Left lung (tissue), 4 donors: ENCODE measurements at regions not wholly inside any gene's neighbourhood (a gene's known extent, or its start where the extent isn't known, plus 50 kb on each side); places are given as distances from the start of the nearest gene placed in this dataset.

Experiments
- ATAC-seq: fragments of 200-7000 bp; cut with Tn5 transposase; one replicate; pipeline ENCODE4 v1.9.1; 2020; ENCODE audit warnings: moderate library complexity
- DNase-seq, 4 donors: peaks; one replicate each; pipeline ENCODE4 v3.0.0-alpha.2; 2013 to 2020
- H3K27ac ChIP-seq, 2 donors: fragments of 200-600 bp; sonication (generic) in 1 of 2; one replicate each; pipeline versions ENCODE4 v1.5.0 to v1.8.0; 2020 to 2021
- H3K27me3 ChIP-seq, 2 donors: fragments of 200-600 bp; sonication (generic) in 1 of 2; one replicate each; pipeline versions ENCODE4 v1.5.0 to v1.8.0; 2020 to 2021
- H3K36me3 ChIP-seq, 2 donors: fragments of 200-600 bp; sonication (generic) in 1 of 2; one replicate each; pipeline versions ENCODE4 v1.5.0 to v1.8.0; 2020 to 2021
- H3K4me1 ChIP-seq, 2 donors: fragments of 200-600 bp; one replicate each; pipeline ENCODE4 v1.8.0; 2021
- H3K4me3 ChIP-seq, 2 donors: fragments of 200-600 bp; sonication (generic) in 1 of 2; one replicate each; pipeline versions ENCODE4 v1.5.0 to v1.8.0; 2020 to 2021; ENCODE audit warnings: mild to moderate bottlenecking in 1 of 2
- H3K9me3 ChIP-seq, 2 donors: fragments of 200-600 bp; sonication (generic) in 1 of 2; one replicate each; pipeline versions ENCODE4 v1.5.0 to v1.8.0; 2020 to 2021
- intact Hi-C, 2 donors: fragments of 100-400 bp; cut with DNase I; formaldehyde crosslinking; loops; one replicate each; pipeline versions ENCODE4 v1.11.2 to v1.14.2; 2022
- TF ChIP-seq, protein P1 (sequence below), 2 donors: fragments of 200-600 bp; sonication (generic) in 1 of 2; IDR thresholded peaks; one replicate each; pipeline versions ENCODE4 v1.5.0 to v1.8.0; 2021; ENCODE audit warnings: antibody characterized with exemption in 2 of 2
- donor health status: DM: no; HTN: yes; CAD: no.
- donor health status: DM: no; HTN: no; CAD: no.

GRCh38 chr4:83768146-83768545 lies 232.2 kb downstream of the GPAT3 start:
- no peaks in the 10 kb centered on the region for H3K36me3 ChIP-seq
- H3K27me3 ChIP-seq: peaks cover 0 to 5% of the 10 kb centered on the region in 2 donors
- no peaks in the 10 kb centered on the region for H3K9me3 ChIP-seq
- TF ChIP-seq, protein P1, sequence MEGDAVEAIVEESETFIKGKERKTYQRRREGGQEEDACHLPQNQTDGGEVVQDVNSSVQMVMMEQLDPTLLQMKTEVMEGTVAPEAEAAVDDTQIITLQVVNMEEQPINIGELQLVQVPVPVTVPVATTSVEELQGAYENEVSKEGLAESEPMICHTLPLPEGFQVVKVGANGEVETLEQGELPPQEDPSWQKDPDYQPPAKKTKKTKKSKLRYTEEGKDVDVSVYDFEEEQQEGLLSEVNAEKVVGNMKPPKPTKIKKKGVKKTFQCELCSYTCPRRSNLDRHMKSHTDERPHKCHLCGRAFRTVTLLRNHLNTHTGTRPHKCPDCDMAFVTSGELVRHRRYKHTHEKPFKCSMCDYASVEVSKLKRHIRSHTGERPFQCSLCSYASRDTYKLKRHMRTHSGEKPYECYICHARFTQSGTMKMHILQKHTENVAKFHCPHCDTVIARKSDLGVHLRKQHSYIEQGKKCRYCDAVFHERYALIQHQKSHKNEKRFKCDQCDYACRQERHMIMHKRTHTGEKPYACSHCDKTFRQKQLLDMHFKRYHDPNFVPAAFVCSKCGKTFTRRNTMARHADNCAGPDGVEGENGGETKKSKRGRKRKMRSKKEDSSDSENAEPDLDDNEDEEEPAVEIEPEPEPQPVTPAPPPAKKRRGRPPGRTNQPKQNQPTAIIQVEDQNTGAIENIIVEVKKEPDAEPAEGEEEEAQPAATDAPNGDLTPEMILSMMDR (IDR thresholded peaks at IDR 0.05): no peak
- no peak overlapping the region for H3K27ac ChIP-seq
- DNase-seq (no peak), ATAC-seq (no peak)
- H3K4me1 ChIP-seq: no peaks in the 10 kb centered on the region
- H3K4me3 ChIP-seq: no peak overlapping the region
- intact Hi-C loops: no loop called here

- Histone ChIP-seq H3K9me3 (no peaks in the 10 kb centered on the region), H3K27me3 (peaks cover 0 to 5% of the 10 kb centered on the region in 2 donors), H3K4me1 (no peaks in the 10 kb centered on the region), H3K4me3 (no peak overlapping the region), H3K36me3 (no peaks in the 10 kb centered on the region), H3K27ac (no peak overlapping the region)
- ATAC-seq: no peak
- intact Hi-C loops: no loop called here
- no peak for DNase-seq
- TF ChIP-seq, protein P1 (IDR thresholded peaks at IDR 0.05): no peak
These were observed 231.2 kb downstream of the GPAT3 start for GRCh38 chr4:83767067-83767466.

DNA sequence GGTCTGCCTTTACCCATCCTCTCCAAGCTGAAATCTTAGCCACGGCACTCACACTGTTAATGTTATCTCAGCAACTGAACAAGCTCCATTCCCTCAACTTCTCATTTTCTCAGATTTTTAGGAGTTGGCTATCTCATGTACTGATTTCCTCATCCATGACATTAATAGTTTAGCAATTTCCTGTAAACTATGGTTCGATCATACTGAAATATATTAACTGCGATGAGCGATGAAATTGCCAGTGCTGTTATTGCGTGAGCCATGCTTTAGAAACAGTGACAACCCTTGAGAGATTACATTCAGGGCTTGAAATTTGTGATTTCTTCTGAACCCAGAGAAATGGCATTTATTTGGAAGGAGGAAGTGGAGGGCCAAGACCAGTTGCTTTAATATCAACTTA lies 223.7 kb downstream of the GPAT3 start:
- no peak overlapping the region for H3K4me3 ChIP-seq
- DNase-seq (no peak), ATAC-seq (no peak)
- H3K27me3 ChIP-seq: no peaks in the 10 kb centered on the region
- H3K27ac ChIP-seq: no peak overlapping the region
- H3K4me1 ChIP-seq: no peaks in the 10 kb centered on the region
- TF ChIP-seq, protein P1 (IDR thresholded peaks at IDR 0.05): no peak
- intact Hi-C loops: no loop called here
- H3K9me3 ChIP-seq: no peaks in the 10 kb centered on the region
- H3K36me3 ChIP-seq: no peaks in the 10 kb centered on the region

DNA sequence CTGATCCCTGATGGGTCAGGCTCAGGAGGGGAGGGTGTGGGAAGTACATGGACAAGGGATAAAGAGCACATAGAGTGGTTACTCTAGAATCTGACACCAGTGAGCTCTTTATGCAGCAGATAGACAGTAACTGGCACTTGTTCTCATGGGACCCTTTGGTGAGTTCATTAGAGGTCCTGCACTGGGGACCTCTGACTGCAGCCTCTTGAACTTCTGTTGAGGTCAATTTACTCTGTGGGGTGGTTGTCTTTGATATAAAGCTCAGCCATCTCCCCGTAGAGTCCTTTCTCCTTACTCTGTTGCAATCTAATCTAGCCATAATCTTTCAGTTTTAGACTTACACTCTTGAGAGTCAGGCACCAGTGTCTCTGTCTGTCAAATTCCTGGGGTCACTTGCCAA lies 222.4 kb downstream of the GPAT3 start:
- H3K27ac ChIP-seq: no peak overlapping the region
- H3K9me3 ChIP-seq: no peaks in the 10 kb centered on the region
- TF ChIP-seq, protein P1 (IDR thresholded peaks at IDR 0.05): no peak
- no peak overlapping the region for H3K4me3 ChIP-seq
- ATAC-seq (no peak), DNase-seq (no peak)
- intact Hi-C loops: no loop called here
- H3K36me3 ChIP-seq: no peaks in the 10 kb centered on the region
- H3K27me3 ChIP-seq: no peaks in the 10 kb centered on the region
- H3K4me1 ChIP-seq: no peaks in the 10 kb centered on the region

DNA sequence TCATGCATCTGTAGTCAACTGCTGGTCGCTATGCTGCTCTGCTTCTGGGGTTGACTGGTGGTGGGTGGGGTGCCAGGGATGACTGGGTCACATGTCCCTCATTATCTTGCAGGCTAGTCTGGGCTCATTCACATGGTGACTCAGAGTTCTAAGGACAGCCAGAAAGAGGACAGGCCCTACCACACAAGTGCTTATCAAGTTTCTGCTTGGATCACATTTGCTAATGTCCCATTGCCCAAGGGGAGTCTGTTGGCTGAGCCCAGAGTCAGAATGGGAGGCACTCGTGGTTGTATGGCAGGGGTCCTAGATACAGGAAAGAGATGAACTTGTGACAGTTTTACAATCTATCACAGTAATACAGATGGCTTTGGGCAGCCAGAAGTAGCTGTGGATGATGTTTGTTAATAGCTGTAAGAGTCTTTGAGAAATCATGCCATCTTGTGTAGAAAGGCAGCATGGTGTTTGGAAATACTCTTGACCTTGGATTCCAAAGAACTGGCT lies 221.3 kb downstream of the GPAT3 start:
- no peaks in the 10 kb centered on the region for H3K9me3 ChIP-seq
- H3K27ac ChIP-seq: no peak overlapping the region
- H3K27me3 ChIP-seq: no peaks in the 10 kb centered on the region
- TF ChIP-seq, protein P1 (IDR thresholded peaks at IDR 0.05): no peak
- H3K36me3 ChIP-seq: no peaks in the 10 kb centered on the region
- H3K4me1 ChIP-seq: no peaks in the 10 kb centered on the region
- ATAC-seq: no peak
- H3K4me3 ChIP-seq: no peak overlapping the region
- intact Hi-C loops: no loop called here
- no peak for DNase-seq
